ENCODE measurements at regions not wholly inside any gene's neighbourhood (a gene's known extent, or its start where the extent isn't known, plus 50 kb on each side); places are given as distances from the start of the nearest gene placed in this dataset.
A peak's percentile ranks its signal among the peaks of the same experiment; 100 is the strongest.

- TF ChIP-seq CTCF (conservative IDR thresholded peaks at IDR 0.05) (peak; percentile 36; the same call in 1 of the 2 replicates), EZH2 (IDR thresholded peaks at IDR 0.05; ENCODE audit: low read depth) (no peak)
Measured at GRCh38 chr7:53596230-53596629, 560.8 kb downstream of the POM121L12 start.
